Pons (tissue), 1 donor: ENCODE measurements at regions not wholly inside any gene's neighbourhood (a gene's known extent, or its start where the extent isn't known, plus 50 kb on each side); places are given as distances from the start of the nearest gene placed in this dataset.

ENCODE experiments used
- DNase-seq: peaks from one replicate; pipeline ENCODE4 v3.0.0-alpha.2; 2016; ENCODE audit warnings: low spot score

DNA sequence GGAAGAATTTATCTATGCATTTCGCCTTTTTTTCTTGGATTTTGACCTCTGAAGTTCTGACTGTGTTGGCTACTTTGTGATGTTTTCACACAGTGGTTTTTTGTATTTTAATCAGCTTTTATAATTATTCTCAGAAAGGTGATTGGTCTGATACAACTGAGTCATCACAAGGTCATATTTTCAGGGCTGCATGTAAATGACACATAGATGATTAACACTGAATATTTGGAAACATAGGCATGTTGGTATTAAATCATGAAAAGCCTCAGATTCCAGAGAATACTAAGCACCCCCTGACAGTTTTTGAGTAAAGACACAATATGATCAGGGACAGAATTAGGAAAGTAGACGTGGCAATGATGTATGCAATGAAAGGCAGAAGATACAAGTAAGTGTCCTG, 175.5 kb upstream of the SLCO3A1 start:
- DNase-seq: no peak

DNA sequence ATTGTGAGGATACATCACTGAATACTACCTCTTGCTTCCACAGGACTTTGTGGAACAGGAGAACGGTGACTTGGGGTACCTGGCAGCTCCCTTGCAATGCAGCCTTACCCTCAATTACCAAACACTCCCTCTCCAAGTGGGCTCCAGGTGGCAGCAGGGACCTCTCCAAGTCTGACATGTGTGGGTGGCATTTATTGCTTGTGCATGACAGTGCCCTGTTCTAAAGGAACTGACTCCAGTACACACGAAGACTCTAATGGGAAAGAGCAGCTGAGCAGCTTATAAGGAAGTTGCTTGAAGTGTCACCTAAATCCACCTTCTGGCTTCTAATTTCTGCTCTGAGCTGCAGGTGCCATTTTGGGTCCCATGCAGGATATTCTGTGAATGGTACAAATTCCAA, 174.1 kb upstream of the SLCO3A1 start:
- no peak for DNase-seq

DNA sequence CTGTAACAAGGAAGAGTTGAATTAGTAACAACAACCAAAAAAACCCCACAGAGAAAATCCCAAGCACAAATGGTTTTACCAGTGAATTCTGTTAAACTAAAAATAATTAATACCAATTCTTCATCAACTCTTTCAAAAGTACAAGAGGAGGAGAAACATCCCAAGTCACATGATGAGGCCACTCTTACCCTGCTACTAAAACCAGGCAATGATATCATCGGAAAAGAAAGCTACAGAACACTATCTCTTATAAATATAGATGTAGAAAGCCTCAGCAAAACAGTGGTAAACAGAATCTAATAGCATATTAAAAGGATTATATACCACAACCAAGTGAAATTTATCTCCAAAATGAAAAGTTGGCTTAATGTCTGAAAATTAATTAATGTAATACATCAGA, 168.1 kb upstream of the SLCO3A1 start:
- no peak for DNase-seq

DNA sequence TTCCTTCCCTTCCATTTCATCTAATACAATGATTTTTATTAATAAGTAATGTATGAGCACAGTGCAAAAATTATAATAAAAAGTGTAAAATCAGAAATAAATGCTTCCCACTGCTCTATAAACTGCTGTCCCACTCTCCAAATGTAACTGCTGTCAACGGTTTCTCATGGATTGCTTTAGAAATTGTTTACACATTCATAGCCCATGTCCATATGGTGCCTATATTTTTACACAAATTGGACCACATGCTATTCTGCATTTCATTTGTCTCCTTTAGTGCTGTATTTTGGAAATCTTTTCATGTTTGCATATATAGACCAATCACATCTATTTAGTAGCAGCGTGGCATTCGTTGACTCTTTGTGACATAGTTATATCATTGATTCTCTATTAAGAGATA, 164.7 kb upstream of the SLCO3A1 start:
- no peak for DNase-seq

DNA sequence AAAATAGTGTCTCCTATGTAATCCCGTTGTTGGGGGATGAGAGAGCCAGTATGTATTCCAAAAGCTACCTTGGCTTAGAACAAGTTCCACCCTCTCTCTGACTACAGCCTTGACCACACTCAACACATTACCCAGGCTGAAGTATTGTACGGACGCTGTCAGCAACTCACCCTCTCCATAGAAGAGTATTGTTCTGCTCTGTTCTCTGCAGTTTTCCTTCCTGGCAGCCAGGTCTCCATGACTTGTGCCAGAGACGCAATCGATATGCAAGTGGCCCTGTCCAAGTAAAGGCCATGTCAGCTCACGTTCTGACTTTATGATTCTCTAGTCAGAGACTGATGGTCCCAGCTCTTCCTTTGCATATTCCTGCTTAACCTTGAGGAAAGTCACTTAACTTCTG, 164.1 kb upstream of the SLCO3A1 start:
- no peak for DNase-seq

DNA sequence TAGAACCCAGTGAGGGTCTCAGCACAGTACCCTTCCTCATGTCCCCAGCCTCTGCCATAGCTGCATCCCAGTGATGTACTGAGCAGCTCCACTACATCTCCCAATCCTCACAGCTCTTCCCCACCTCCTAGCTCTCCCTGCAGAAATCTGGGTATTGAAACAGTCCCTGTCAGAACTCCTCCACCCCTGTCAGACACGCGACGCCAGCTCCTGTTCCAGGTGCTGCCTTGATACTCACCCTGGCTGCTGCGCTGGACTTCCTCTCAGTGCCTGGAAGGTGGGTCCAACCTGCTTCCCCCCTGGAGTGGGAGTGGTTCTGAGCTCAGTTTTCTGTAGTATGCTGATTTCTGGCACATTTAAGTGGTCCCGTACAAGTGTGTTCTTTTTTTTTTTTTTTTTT, 160.9 kb upstream of the SLCO3A1 start:
- DNase-seq: no peak

DNA sequence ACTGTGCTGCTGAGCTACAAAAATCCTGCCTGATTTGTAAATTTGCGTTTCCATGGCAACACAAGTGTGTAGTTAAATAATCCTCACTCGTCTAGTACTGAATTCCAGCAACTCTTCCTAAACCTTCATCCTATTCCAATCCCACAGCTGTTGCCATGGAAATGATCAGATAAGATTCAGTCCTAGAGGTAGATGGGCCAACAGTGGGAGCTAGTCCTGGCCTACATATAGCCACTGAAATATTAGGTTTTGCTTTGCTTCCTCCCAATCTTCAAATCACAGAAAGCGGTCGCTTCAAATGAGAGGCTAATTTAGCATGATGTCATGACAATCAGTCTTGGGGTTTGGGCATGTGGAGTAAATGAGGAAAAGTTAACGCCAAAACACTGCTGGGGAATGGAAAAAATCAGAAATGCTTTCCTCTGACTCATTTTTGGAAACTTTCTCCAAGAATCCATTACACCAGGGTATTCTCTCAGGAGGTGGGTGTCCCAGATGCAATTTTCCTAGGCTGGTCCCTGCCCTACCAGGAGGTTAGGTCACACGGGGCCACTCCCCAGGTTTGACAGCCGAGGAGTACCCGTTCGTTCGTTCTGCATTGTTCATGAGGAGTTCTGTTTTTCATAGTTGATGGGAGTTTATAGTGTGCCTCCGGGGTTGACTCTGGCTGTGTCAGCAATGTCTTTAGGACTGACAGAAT, 159.2 kb upstream of the SLCO3A1 start:
- peak; percentile 12 for DNase-seq

DNA sequence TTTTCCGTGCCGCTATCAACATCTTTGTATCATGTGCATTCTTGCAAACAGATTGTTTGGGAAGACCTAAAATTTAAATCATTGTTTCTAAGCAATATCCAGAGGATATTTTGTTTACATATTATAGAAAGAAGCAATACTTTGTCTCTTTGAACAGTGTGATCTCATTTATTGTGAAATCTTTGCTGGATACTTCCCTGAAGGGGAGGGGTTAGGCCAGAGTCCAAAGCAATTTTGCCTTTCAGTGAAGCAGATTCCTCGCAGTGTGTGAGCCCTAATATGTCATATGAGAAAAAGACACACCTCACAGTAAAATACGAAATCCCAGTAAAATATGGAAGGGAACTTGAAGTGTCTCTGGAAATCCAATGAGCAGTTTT, 158.7 kb upstream of the SLCO3A1 start:
- DNase-seq: peak; percentile 36

DNA sequence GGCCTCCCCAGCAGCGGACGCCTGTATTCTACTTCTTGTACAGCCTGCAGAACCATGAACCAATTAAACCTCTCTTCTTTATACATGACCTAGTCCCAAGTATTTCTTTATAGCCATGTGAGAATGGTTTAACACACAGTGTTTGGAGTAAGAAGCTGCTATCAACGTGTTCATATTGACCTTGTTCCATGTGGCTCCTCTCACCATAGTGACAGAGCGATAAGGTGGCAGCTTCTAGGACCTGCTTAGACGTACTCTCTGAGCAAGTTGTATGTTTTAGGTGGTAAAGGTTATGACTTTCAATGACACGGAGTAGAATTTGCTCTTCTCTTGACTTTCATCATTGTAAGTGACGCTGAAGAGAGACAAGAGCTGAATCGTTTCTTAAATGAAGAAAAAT, 157.7 kb upstream of the SLCO3A1 start:
- no peak for DNase-seq

DNA sequence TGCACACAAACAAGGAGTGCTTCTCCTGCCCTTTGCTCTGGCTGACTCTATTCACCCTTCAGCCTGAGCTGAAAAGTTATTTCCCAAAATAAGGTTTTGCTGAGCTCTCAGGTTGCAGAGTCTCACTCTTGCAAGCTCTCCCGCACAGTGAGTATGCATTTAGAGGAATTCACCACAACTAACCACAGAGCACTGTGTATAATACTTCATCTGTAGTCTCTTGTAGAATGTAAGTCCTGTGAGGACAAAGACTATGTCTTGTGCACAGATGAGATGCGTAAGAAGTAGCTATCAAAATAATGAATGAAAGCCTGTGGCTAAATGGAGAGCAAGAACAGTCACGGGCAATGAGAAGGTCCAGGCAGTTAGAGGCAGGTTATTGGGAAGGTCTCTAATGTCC, 156.5 kb upstream of the SLCO3A1 start:
- no peak for DNase-seq

DNA sequence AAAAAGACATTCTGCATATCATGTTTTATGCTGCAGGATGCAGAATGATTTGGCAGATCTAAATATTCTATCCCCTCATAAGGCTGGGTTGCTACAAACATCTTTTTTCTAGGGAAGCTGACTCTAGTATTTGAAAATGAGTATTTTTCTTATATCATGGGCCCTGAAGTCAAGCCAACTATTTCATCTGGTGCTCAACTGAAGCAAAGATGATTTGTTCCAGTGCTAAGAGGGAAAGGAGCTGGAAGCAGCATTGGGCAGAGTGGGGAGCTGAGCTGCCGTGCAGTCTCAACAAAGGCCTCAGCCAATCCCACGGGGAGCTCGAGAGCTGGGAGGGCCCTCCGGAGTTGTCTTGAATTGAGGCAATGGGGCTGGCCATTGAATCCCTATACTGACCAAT, 155.3 kb upstream of the SLCO3A1 start:
- DNase-seq: no peak

DNA sequence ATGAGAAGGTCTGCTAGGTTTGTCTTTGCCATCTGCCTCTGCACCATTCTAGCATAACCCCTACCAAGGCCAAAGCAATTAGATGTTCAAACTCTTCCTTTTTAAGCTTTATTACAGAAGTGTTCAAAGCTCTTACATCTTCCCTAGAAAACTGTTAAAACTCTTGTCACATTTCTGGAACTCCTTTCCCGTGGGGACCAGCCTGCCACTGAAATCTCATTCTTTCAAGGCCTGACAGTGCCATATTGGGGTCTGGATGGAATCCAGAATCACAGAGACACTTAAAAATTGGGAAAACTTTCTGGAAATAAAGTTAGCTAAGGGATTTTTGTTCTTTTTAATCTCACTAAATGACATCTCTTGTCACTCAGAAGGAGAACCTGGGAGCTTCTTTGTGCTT, 153.8 kb upstream of the SLCO3A1 start:
- no peak for DNase-seq

DNA sequence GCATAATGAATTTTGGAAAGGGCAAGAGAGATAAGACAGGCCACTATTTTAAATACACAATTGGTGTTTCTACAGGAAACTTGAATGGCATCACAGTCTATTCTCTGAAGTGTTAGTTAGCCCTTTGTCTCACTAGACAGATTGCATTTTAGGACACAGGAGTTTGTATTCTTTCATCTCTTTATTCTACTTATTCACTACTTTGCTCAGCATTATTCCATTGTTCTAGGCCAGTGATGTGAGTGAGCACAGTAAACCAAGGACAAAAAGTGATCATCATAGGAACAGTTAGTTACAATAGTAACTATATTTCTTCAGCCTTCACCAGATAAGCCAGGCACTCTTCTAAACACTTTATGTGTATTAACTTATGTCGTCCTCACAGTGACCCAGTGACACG, 150.2 kb upstream of the SLCO3A1 start:
- DNase-seq: peak; percentile 56

DNA sequence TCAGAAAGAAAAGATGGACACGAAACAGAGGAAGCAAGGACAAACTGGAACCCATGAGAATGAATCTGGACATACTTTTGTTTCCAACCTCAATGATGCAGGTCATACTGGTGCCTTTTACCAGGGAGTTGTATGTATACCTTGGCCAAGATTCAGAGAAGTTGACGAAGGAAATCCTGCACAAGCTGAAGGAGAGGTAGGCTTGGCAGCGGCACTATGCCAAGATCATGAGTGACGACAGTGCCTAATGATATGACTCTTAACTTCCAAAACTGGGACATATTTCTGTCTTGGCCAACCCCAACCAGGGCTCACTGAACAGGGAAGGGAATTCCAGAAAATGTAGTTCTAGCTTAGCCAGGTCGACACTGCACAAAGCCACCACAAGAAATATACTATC, 149.2 kb upstream of the SLCO3A1 start:
- DNase-seq: no peak

DNA sequence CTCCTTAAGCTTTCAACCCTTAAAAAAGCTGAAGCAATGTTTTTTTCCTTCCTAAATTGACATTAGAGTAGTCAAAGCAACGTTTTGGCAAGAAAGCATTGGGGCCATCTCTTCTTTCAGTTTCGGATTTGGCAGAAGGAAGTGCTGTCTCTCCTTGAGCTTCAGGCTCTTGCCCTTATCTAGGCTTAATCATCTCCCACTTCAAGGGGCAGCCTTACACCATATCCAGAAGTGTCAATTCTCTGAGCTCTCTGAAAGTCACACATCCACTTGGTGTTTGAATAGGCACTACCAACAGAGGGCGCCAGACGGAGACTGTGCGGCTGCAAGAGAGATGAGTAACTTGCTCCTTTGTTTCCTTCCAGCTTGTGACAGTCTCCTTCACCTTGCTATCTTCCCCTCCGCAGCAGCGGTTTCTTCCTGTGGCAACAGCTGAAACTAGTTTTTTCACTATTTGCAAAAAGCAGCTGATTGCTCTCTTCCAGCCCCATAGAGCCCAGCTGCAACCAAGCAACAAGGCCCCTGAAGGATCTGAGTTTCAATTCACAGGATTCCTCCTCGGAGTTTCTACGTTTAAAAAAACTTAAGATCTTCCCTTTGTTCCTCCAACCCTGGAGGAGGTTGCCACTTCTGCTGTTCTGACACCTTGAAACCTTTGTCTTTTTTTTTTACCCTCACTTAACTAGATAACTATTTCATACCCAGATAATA, 147.0 kb upstream of the SLCO3A1 start:
- peak; percentile 92 for DNase-seq

DNA sequence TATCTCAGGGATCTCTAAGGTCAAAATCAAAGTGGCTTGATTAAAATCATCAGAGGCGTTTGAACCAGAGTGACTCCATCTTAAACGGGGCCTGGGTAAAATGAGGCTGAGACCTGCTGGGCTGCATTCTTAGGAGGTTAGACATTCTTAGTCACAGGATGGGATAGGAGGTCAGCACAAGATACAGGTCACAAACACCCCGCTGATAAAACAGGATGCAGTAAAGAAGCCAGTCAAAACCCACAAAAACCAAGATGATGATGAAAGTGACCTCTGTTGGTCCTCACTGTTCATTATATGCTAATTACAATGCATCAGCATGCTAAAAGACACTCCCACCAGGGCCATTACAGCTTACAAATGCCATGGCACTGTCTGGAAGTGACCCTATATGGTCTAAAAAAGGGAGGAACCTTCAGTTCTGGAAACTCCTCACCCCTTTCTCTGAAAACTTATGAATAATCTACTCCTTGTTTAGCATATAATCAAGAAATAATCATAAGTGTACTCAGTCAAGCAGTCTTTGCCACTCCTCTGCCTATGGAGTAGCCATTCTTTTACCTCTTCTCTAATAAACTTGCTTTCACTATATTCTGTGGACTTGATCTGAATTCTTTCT, 143.3 kb upstream of the SLCO3A1 start:
- DNase-seq: no peak

DNA sequence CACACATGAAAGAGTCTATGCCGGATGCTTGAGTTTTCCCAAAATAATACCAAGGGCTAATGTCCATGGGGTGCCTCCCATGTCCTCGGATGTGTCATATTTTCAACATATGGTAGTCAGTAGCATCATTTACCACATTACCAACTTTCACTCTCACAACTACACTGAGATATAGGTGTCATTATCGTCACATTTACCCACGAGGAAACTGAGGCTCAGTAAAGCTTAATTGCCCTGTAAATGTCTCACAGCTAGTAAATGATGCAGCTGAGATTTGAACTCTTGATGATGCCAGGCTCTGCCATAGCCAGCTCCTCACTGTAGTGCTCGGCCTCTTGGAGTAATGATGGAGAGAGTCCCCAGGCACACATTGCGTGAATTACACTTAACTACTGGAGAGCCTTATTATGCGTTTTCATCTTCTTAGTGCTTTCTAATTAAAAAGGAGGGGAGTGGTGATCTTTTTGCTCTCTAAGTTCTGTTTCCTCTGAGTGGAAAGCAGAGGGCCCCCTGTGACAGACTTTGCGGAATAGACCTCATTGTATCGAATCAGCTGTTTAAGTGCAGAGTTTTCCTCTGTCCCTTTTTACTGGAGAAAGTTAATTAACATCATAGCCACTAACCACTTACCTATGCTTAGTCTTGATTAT, 142.0 kb upstream of the SLCO3A1 start:
- peak; percentile 13 for DNase-seq

DNA sequence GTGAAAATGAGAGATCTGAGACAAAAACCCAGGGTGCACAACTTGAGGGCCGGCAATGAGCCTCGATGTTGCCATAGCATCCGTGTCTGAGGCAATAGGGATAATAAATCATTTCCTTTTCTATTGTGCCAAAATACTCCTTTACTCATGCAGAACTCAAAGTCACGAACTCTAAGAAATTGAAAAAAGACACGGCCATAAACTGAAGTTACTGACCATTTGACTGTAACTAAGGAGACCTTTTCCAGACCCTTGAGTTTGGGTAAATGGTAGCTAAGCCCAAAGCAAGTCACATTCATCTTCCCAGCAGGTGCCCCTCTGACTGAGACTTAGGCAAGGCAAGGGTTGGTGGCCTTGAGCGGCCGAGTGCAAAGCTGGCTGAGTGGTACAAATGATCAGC, 141.2 kb upstream of the SLCO3A1 start:
- no peak for DNase-seq

DNA sequence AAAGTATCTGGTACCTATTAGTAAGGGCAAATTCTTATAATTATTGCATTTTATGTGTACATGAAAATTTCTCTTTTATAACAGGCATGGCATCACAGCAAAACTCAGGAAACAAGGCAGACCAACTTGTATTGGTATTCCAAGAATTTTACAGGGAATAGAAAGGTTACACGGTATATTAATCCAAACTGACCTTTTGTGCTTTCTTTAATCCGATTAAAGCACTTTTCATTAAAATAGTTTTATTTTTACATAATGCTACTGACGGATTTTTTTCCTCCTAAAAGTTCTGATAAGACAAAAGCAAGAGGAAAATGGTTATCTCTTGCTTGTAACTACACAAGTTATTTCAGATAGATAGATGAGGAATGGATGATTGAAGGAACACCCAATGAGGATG, 137.0 kb upstream of the SLCO3A1 start:
- no peak for DNase-seq

DNA sequence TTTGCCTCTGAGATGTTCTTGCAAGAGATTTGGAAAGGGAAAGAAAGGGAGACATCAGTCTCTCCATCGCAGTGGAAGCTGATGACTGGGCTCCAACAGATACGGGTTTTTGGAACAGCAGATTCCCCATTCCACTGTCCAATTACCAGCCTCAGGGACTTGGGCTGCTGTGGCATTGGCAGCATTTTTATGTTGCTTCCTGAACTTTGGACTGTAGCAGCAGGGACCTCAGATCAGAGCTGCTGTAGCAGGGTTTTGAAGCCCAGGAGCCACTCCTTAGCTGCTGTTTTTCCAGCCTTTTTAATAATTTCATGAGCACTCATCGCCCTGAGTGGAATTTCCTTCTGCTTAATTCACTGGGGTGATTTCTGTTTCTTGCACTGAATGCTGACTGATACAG, 135.7 kb upstream of the SLCO3A1 start:
- no peak for DNase-seq

DNA sequence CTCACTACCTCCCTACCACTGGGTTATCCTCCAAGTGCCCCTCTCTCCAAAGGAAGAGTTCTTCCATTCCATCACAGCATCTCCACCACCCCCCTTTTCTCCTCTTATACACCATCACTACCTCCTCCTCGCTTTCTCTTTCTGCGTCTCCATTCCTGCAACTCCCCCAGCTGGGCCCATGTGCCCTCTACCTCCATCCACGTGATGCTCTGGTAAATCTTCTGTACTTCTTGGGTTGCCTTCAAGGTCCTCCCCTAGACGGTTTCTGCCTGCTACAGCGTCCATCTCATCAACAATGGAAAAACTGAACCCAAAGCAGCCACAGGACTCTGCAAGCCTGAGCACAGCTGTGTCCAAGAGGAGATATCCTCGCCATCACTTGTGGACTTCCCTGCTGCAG, 129.5 kb upstream of the SLCO3A1 start:
- DNase-seq: no peak

DNA sequence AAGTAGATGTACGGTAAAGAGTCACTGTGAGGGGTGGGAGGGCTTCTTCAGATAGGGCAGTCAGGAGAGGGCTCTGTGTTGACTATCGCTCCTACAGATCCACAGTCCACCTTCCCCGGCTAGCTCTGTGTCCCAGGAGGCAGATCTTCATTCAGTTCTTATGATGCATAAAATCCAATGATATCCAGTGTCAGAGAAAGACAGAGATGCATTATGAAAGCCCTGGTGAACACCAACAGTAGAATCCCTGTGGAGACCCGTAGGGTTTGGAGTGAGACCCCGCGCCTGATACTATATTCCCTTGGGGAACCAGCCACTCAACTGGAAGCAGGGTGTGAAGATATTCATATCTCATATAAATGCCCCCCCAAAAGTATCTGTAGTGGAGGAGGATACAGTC, 119.8 kb upstream of the SLCO3A1 start:
- no peak for DNase-seq

DNA sequence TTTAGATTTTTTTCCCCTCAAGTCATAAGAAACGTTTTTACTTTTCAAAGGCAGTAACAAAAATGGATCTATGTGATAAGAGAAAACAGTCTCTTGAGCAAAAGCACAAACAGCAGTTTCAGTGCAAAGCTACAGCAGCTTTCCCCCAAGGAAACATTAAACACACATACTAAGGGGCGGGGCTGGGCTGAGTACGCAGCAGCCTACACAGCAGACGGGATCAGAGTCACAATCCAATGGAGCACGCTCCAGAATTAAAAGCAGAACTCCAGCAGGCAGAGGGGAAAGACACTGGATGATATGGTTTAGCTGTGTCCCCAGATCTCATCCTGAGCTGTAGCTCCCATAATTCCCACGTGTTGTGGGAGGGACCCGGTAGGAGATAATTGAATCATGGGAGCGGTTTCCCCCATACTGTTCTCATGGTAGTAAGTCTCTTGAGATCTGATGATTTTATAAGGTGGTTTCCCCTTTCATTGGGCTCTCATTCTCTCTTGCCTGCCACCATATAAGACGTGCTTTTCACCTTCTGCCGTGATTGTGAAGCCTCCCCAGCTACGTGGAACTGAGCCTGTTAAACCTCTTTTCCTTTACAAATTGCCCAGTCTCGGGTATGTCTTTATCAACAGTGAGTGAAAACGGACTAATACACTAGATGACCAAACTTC, 116.2 kb upstream of the SLCO3A1 start:
- no peak for DNase-seq
